Naive thymus-derived CD8-positive, alpha-beta T cell (primary cell): ENCODE measurements at regions not wholly inside any gene's neighbourhood (a gene's known extent, or its start where the extent isn't known, plus 50 kb on each side); places are given as distances from the start of the nearest gene placed in this dataset.

Experiments
- ATAC-seq, 2 donors: fragments of 150-1000 bp; cut with Tn5 transposase in 1 of 2; sonication (Bioruptor Pico), chemical (Tn5 transposase) in 1 of 2; 1 replicate in 1 of 2; 2 replicates in 1 of 2; pipeline ENCODE4 v1.10.0; 2021; ENCODE audit warnings: mild to moderate bottlenecking in 2 of 2, moderate library complexity in 2 of 2
- POLR2A ChIA-PET: fragments of 350-600 bp; sonication (Branson Sonifier 250); formaldehyde crosslinking; loops from one replicate; lab custom pipeline; 2021; ENCODE audit warnings: antibody characterized with exemption; lab: Charles Lee
- DNase-seq, 10 donors: peaks; one replicate each; pipeline versions ENCODE4 v3.0.0 to v3.0.0-alpha.2; 2020 to 2022
- H3K27ac Mint-ChIP-seq, 10 donors: one replicate each; pipeline ENCODE4 v1.8.0; 2020 to 2022; ENCODE audit warnings: mild to moderate bottlenecking in 10 of 10, mixed read lengths in 10 of 10, moderate library complexity in 4 of 10, inconsistent platforms in 1 of 10
- H3K27me3 Mint-ChIP-seq, 5 donors: one replicate each; pipeline ENCODE4 v1.8.0; 2021 to 2022; ENCODE audit warnings: mixed read lengths in 5 of 5
- H3K36me3 Mint-ChIP-seq, 3 donors: one replicate each; pipeline ENCODE4 v1.8.0; 2020 to 2022; ENCODE audit warnings: mixed read lengths in 3 of 3, mild to moderate bottlenecking in 2 of 3, inconsistent platforms in 1 of 3
- H3K4me1 Mint-ChIP-seq, 4 donors: one replicate each; pipeline ENCODE4 v1.8.0; 2021 to 2022; ENCODE audit warnings: mixed read lengths in 4 of 4
- H3K4me3 Mint-ChIP-seq, 10 donors: one replicate each; pipeline ENCODE4 v1.8.0; 2020 to 2022; ENCODE audit warnings: mild to moderate bottlenecking in 10 of 10, mixed read lengths in 10 of 10, moderate library complexity in 6 of 10, inconsistent platforms in 1 of 10
- H3K9me3 Mint-ChIP-seq, 9 donors: one replicate each; pipeline ENCODE4 v1.8.0; 2020 to 2022; ENCODE audit warnings: mixed read lengths in 9 of 9, mild to moderate bottlenecking in 3 of 9, inconsistent platforms in 1 of 9, moderate library complexity in 1 of 9

DNA sequence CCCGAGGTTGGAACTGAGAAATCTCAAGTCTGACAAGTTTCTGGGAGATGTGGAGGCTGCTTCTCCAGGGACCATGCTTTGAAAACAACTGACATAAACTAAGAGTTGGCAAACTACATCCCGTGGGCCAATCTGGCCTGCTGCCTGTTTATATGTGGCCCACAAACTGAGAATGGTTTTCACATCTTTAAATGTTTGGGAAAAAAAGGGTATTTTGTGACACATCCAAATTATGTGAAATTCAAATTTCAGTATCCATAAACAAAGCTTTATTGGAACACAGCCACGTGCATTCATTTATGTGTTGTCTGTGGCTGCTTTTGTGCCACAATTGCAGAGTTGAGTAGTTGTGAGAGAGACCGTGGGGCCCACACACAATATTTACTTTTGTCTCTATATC, 163.8 kb upstream of the PIRT start:
- no peak for DNase-seq
- H3K27ac Mint-ChIP-seq: no peak overlapping the region
- no peak for ATAC-seq
- no peak overlapping the region for H3K4me3 Mint-ChIP-seq
- H3K9me3 Mint-ChIP-seq: peaks cover 0 to 10% (median 0%) of the 10 kb centered on the region in 9 donors
- peaks cover 2 to 41% (median 13%) of the 10 kb centered on the region in 5 donors for H3K27me3 Mint-ChIP-seq
- POLR2A ChIA-PET: no interaction called here
- no peaks in the 10 kb centered on the region for H3K4me1 Mint-ChIP-seq
- H3K36me3 Mint-ChIP-seq: no peaks in the 10 kb centered on the region

GRCh38 chr17:10999484-10999883, 161.6 kb upstream of the PIRT start:
- peaks cover 0 to 3% (median 0%) of the 10 kb centered on the region in 9 donors for H3K9me3 Mint-ChIP-seq
- no peak overlapping the region for H3K27ac Mint-ChIP-seq
- ATAC-seq: no peak
- H3K27me3 Mint-ChIP-seq: peaks cover 4 to 46% (median 17%) of the 10 kb centered on the region in 5 donors
- POLR2A ChIA-PET: no interaction called here
- H3K4me3 Mint-ChIP-seq: no peak overlapping the region
- no peak for DNase-seq
- no peaks in the 10 kb centered on the region for H3K4me1 Mint-ChIP-seq
- no peaks in the 10 kb centered on the region for H3K36me3 Mint-ChIP-seq

- ATAC-seq: no peak
- Mint-ChIP-seq H3K9me3 (peaks cover 0 to 3% (median 0%) of the 10 kb centered on the region in 9 donors), H3K27ac (no peak overlapping the region), H3K27me3 (peaks cover 4 to 48% (median 15%) of the 10 kb centered on the region in 5 donors), H3K4me3 (no peak overlapping the region), H3K36me3 (no peaks in the 10 kb centered on the region), H3K4me1 (no peaks in the 10 kb centered on the region)
- DNase-seq: no peak
- POLR2A ChIA-PET: no interaction called here
Observed at GRCh38 chr17:10993126-10993525, 155.2 kb upstream of the PIRT start.

- Mint-ChIP-seq H3K27ac (no peak overlapping the region), H3K9me3 (peaks cover 0 to under 1% (median 0%) of the 10 kb centered on the region in 9 donors), H3K27me3 (peaks cover 4 to 42% (median 15%) of the 10 kb centered on the region in 5 donors), H3K4me1 (no peaks in the 10 kb centered on the region), H3K4me3 (no peak overlapping the region), H3K36me3 (no peaks in the 10 kb centered on the region)
- DNase-seq (no peak), ATAC-seq (no peak)
- POLR2A ChIA-PET: no interaction called here
Observed at GRCh38 chr17:10992106-10992880, 154.4 kb upstream of the PIRT start.

DNA sequence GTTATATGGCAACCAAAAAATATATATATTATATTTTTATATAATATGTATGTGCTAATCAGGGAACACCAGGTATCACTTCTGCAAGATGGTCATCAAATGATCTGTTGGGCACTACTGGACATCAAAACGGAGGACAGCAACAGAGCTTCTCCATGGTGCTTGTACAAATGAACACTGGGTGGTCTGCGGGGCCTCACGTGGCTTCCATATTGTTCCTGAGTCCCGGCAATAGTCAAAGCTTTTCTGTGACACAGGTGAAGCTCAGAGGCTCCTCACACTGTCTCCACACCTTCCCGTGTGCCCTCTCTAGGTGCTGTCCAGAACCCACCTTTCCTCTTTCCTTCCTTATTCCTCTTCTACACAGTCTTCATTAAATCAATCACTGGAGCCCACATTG, 149.9 kb upstream of the PIRT start:
- Mint-ChIP-seq H3K36me3 (no peaks in the 10 kb centered on the region), H3K27me3 (peaks cover 0 to 15% (median 6%) of the 10 kb centered on the region in 5 donors), H3K4me3 (no peak overlapping the region), H3K9me3 (peaks cover 0 to 6% (median 0%) of the 10 kb centered on the region in 9 donors), H3K4me1 (no peaks in the 10 kb centered on the region), H3K27ac (no peak overlapping the region)
- POLR2A ChIA-PET: no interaction called here
- DNase-seq: no peak
- no peak for ATAC-seq

GRCh38 chr17:10984220-10984619, 146.3 kb upstream of the PIRT start:
- H3K4me3 Mint-ChIP-seq: no peak overlapping the region
- H3K27ac Mint-ChIP-seq: no peak overlapping the region
- no peaks in the 10 kb centered on the region for H3K36me3 Mint-ChIP-seq
- POLR2A ChIA-PET: no interaction called here
- DNase-seq (no peak), ATAC-seq (no peak)
- H3K27me3 Mint-ChIP-seq: peaks cover 0 to 8% (median 0%) of the 10 kb centered on the region in 5 donors
- no peaks in the 10 kb centered on the region for H3K4me1 Mint-ChIP-seq
- H3K9me3 Mint-ChIP-seq: peaks cover 0 to 6% (median 0%) of the 10 kb centered on the region in 9 donors

DNA sequence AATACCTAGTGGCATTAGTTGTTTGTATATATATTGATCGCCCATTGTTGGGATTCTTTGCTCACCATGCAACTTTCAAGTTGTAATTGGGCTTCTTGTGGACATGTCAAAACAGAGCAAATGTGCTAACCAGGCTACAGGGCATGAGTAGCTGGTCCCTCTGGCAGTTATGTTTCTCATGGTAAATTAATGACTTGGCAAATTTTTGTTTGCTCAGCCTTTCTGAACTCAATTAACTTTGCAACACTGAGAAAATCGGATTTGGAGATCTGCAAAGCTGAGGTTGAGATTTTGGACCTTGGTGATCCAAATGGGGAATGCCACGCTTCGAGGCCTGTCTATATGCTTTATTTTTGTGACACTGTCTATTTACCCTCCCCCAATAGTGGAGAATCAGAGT, 138.5 kb upstream of the PIRT start:
- H3K9me3 Mint-ChIP-seq: peaks cover 0 to 11% (median 0%) of the 10 kb centered on the region in 9 donors
- H3K27me3 Mint-ChIP-seq: peaks cover 2 to 21% (median 18%) of the 10 kb centered on the region in 5 donors
- H3K4me1 Mint-ChIP-seq: no peaks in the 10 kb centered on the region
- POLR2A ChIA-PET: no interaction called here
- no peaks in the 10 kb centered on the region for H3K36me3 Mint-ChIP-seq
- H3K27ac Mint-ChIP-seq: no peak overlapping the region
- DNase-seq (no peak), ATAC-seq (no peak)
- no peak overlapping the region for H3K4me3 Mint-ChIP-seq

GRCh38 chr17:10968007-10968406, 130.1 kb upstream of the PIRT start:
- DNase-seq (no peak), ATAC-seq (no peak)
- H3K9me3 Mint-ChIP-seq: peaks cover 0 to 5% (median 0%) of the 10 kb centered on the region in 9 donors
- peaks cover 0 to 15% (median 3%) of the 10 kb centered on the region in 5 donors for H3K27me3 Mint-ChIP-seq
- no peak overlapping the region for H3K4me3 Mint-ChIP-seq
- POLR2A ChIA-PET: no interaction called here
- H3K27ac Mint-ChIP-seq: no peak overlapping the region
- no peaks in the 10 kb centered on the region for H3K36me3 Mint-ChIP-seq
- H3K4me1 Mint-ChIP-seq: no peaks in the 10 kb centered on the region

GRCh38 chr17:10956821-10957220, 118.9 kb upstream of the PIRT start:
- ATAC-seq: no peak
- POLR2A ChIA-PET: no interaction called here
- H3K27ac Mint-ChIP-seq: no peak overlapping the region

GRCh38 chr17:10944819-10945218, 106.9 kb upstream of the PIRT start:
- DNase-seq (no peak), ATAC-seq (no peak)
- Mint-ChIP-seq H3K4me3 (no peak overlapping the region), H3K36me3 (no peaks in the 10 kb centered on the region), H3K27ac (no peak overlapping the region), H3K27me3 (peaks cover 7 to 37% (median 14%) of the 10 kb centered on the region in 5 donors), H3K9me3 (no peaks in the 10 kb centered on the region), H3K4me1 (no peaks in the 10 kb centered on the region)
- POLR2A ChIA-PET: no interaction called here

More at GRCh38 chr17:10956821-10957220, 118.9 kb upstream of the PIRT start:
- peaks cover 0 to 18% (median 4%) of the 10 kb centered on the region in 9 donors for H3K9me3 Mint-ChIP-seq
- H3K27me3 Mint-ChIP-seq: peaks cover 6 to 43% (median 19%) of the 10 kb centered on the region in 5 donors
- no peaks in the 10 kb centered on the region for H3K4me1 Mint-ChIP-seq
- no peak overlapping the region for H3K4me3 Mint-ChIP-seq
- no peaks in the 10 kb centered on the region for H3K36me3 Mint-ChIP-seq
- no peak for DNase-seq

- no peak for ATAC-seq
Observed at GRCh38 chr17:10936931-10937330, 99.0 kb upstream of the PIRT start.

DNA sequence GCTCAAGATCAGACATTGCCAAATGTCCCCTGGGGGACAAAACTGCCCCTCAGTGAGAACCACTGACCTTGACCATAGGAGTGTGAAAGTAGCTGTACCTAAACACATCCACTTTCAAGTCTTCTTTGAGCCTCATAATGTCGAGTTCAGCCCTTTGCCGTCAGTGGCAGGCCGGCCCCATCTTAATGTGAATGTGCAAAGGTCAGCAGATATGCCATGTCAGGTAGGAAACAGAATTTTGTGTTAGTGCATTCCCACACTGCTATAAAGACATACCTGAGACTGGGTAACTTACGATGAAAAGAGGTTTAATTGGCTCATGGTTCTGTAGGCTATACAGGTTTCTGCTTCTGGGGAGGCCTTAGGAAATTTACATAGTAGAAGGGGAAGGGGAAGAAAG, 95.1 kb upstream of the PIRT start:
- no peaks in the 10 kb centered on the region for H3K9me3 Mint-ChIP-seq
- peaks cover 8 to 71% (median 23%) of the 10 kb centered on the region in 5 donors for H3K27me3 Mint-ChIP-seq
- POLR2A ChIA-PET: no interaction called here

More at GRCh38 chr17:10936931-10937330, 99.0 kb upstream of the PIRT start:
- POLR2A ChIA-PET: no interaction called here
- Mint-ChIP-seq H3K4me3 (no peak overlapping the region), H3K27me3 (peaks cover 9 to 75% (median 24%) of the 10 kb centered on the region in 5 donors), H3K9me3 (no peaks in the 10 kb centered on the region), H3K27ac (no peak overlapping the region), H3K36me3 (no peaks in the 10 kb centered on the region), H3K4me1 (no peaks in the 10 kb centered on the region)
- no peak for DNase-seq

GRCh38 chr17:10931133-10931532, 93.2 kb upstream of the PIRT start:
- DNase-seq: no peak
- Mint-ChIP-seq H3K27me3 (peaks cover 9 to 59% (median 24%) of the 10 kb centered on the region in 5 donors), H3K27ac (no peak overlapping the region), H3K36me3 (no peaks in the 10 kb centered on the region), H3K4me1 (no peaks in the 10 kb centered on the region), H3K9me3 (no peaks in the 10 kb centered on the region), H3K4me3 (no peak overlapping the region)
- no peak for ATAC-seq
- POLR2A ChIA-PET: no interaction called here

More for the DNA sequence above, 95.1 kb upstream of the PIRT start:
- DNase-seq (no peak), ATAC-seq (no peak)
- H3K4me3 Mint-ChIP-seq: no peak overlapping the region
- no peaks in the 10 kb centered on the region for H3K36me3 Mint-ChIP-seq
- no peaks in the 10 kb centered on the region for H3K4me1 Mint-ChIP-seq
- H3K27ac Mint-ChIP-seq: no peak overlapping the region
